ENCODE measurements at regions not wholly inside any gene's neighbourhood (a gene's known extent, or its start where the extent isn't known, plus 50 kb on each side); places are given as distances from the start of the nearest gene placed in this dataset.

- Histone ChIP-seq H3K4me3 (no peak overlapping the region), H3K27ac (no peak overlapping the region), H3K36me3 (ENCODE audit: insufficient read depth, low read length) (no peaks in the 10 kb centered on the region), H3K9me3 (ENCODE audit: low read depth, low read length) (no peaks in the 10 kb centered on the region), H3K9ac (ENCODE audit: insufficient read length) (no peak overlapping the region)
- DNase-seq (ENCODE audit: low read depth, low spot score) = no peak
- TF ChIP-seq EZH2 (IDR thresholded peaks at IDR 0.05) (no peak), POLR2AphosphoS5 (IDR thresholded peaks at IDR 0.05; ENCODE audit: borderline replicate concordance, low read depth, low read length) (no peak), FOXP2 (optimal IDR thresholded peaks at IDR 0.05; ENCODE audit: control extremely low read depth, extremely low read length, insufficient read depth) (no peak)
These were observed 84.3 kb upstream of the SORCS3 start for GRCh38 chr10:104556831-104557230.

- Histone ChIP-seq H3K4me3 (no peak overlapping the region), H3K9ac (ENCODE audit: insufficient read length) (no peak overlapping the region), H3K27ac (no peak overlapping the region), H3K36me3 (ENCODE audit: insufficient read depth, low read length) (no peaks in the 10 kb centered on the region), H3K9me3 (ENCODE audit: low read depth, low read length) (no peaks in the 10 kb centered on the region)
- TF ChIP-seq EZH2 (IDR thresholded peaks at IDR 0.05) (no peak), FOXP2 (optimal IDR thresholded peaks at IDR 0.05; ENCODE audit: control extremely low read depth, extremely low read length, insufficient read depth) (no peak), POLR2AphosphoS5 (IDR thresholded peaks at IDR 0.05; ENCODE audit: borderline replicate concordance, low read depth, low read length) (no peak)
- no peak for DNase-seq (ENCODE audit: low read depth, low spot score)
These were observed 83.1 kb upstream of the SORCS3 start for GRCh38 chr10:104557966-104558365.

- H3K9ac ChIP-seq (ENCODE audit: insufficient read length) = no peak overlapping the region
- DNase-seq (ENCODE audit: low read depth, low spot score) = no peak
- H3K27ac ChIP-seq = no peak overlapping the region
- no peaks in the 10 kb centered on the region for H3K36me3 ChIP-seq (ENCODE audit: insufficient read depth, low read length)
- no peaks in the 10 kb centered on the region for H3K9me3 ChIP-seq (ENCODE audit: low read depth, low read length)
- TF ChIP-seq EZH2 (IDR thresholded peaks at IDR 0.05) = no peak
- no peak for TF ChIP-seq FOXP2 (optimal IDR thresholded peaks at IDR 0.05; ENCODE audit: control extremely low read depth, extremely low read length, insufficient read depth)
- no peak for TF ChIP-seq POLR2AphosphoS5 (IDR thresholded peaks at IDR 0.05; ENCODE audit: borderline replicate concordance, low read depth, low read length)
- H3K4me3 ChIP-seq = no peak overlapping the region
These were observed 81.2 kb upstream of the SORCS3 start for GRCh38 chr10:104559935-104560334.

- Histone ChIP-seq H3K9me3 (ENCODE audit: low read depth, low read length) (no peaks in the 10 kb centered on the region), H3K36me3 (ENCODE audit: insufficient read depth, low read length) (no peaks in the 10 kb centered on the region), H3K27ac (no peak overlapping the region), H3K9ac (ENCODE audit: insufficient read length) (no peak overlapping the region), H3K4me3 (no peak overlapping the region)
- no peak for DNase-seq (ENCODE audit: low read depth, low spot score)
- no peak for TF ChIP-seq EZH2 (IDR thresholded peaks at IDR 0.05)
- TF ChIP-seq FOXP2 (optimal IDR thresholded peaks at IDR 0.05; ENCODE audit: control extremely low read depth, extremely low read length, insufficient read depth) = no peak
- no peak for TF ChIP-seq POLR2AphosphoS5 (IDR thresholded peaks at IDR 0.05; ENCODE audit: borderline replicate concordance, low read depth, low read length)
These were observed 78.0 kb upstream of the SORCS3 start for GRCh38 chr10:104563051-104563450.

GRCh38 chr10:104563548-104563947 is 77.5 kb upstream of the SORCS3 start:
- no peak for TF ChIP-seq FOXP2 (optimal IDR thresholded peaks at IDR 0.05; ENCODE audit: control extremely low read depth, extremely low read length, insufficient read depth)
- no peak for TF ChIP-seq POLR2AphosphoS5 (IDR thresholded peaks at IDR 0.05; ENCODE audit: borderline replicate concordance, low read depth, low read length)
- no peak for TF ChIP-seq EZH2 (IDR thresholded peaks at IDR 0.05)
- no peaks in the 10 kb centered on the region for H3K9me3 ChIP-seq (ENCODE audit: low read depth, low read length)
- no peak for DNase-seq (ENCODE audit: low read depth, low spot score)
- H3K36me3 ChIP-seq (ENCODE audit: insufficient read depth, low read length) = no peaks in the 10 kb centered on the region
- no peak overlapping the region for H3K9ac ChIP-seq (ENCODE audit: insufficient read length)
- H3K4me3 ChIP-seq = no peak overlapping the region
- no peak overlapping the region for H3K27ac ChIP-seq

- Histone ChIP-seq H3K27ac (no peak overlapping the region), H3K36me3 (ENCODE audit: insufficient read depth, low read length) (no peaks in the 10 kb centered on the region), H3K9me3 (ENCODE audit: low read depth, low read length) (no peaks in the 10 kb centered on the region), H3K4me3 (no peak overlapping the region), H3K9ac (ENCODE audit: insufficient read length) (no peak overlapping the region)
- DNase-seq (ENCODE audit: low read depth, low spot score) = no peak
- no peak for TF ChIP-seq FOXP2 (optimal IDR thresholded peaks at IDR 0.05; ENCODE audit: control extremely low read depth, extremely low read length, insufficient read depth)
- TF ChIP-seq EZH2 (IDR thresholded peaks at IDR 0.05) = no peak
- no peak for TF ChIP-seq POLR2AphosphoS5 (IDR thresholded peaks at IDR 0.05; ENCODE audit: borderline replicate concordance, low read depth, low read length)
These were observed 66.7 kb upstream of the SORCS3 start for GRCh38 chr10:104574427-104574826.

- Histone ChIP-seq H3K9ac (ENCODE audit: insufficient read length) (no peak overlapping the region), H3K27ac (no peak overlapping the region), H3K9me3 (ENCODE audit: low read depth, low read length) (no peaks in the 10 kb centered on the region), H3K36me3 (ENCODE audit: insufficient read depth, low read length) (no peaks in the 10 kb centered on the region), H3K4me3 (no peak overlapping the region)
- DNase-seq (ENCODE audit: low read depth, low spot score) = no peak
- TF ChIP-seq FOXP2 (optimal IDR thresholded peaks at IDR 0.05; ENCODE audit: control extremely low read depth, extremely low read length, insufficient read depth) (no peak), POLR2AphosphoS5 (IDR thresholded peaks at IDR 0.05; ENCODE audit: borderline replicate concordance, low read depth, low read length) (no peak), EZH2 (IDR thresholded peaks at IDR 0.05) (no peak)
These were observed 66.3 kb upstream of the SORCS3 start for GRCh38 chr10:104574838-104575237.

GRCh38 chr10:104576611-104577010 is 64.5 kb upstream of the SORCS3 start:
- H3K27ac ChIP-seq = no peak overlapping the region
- DNase-seq (ENCODE audit: low read depth, low spot score) = no peak
- no peaks in the 10 kb centered on the region for H3K9me3 ChIP-seq (ENCODE audit: low read depth, low read length)
- H3K9ac ChIP-seq (ENCODE audit: insufficient read length) = no peak overlapping the region
- no peak for TF ChIP-seq POLR2AphosphoS5 (IDR thresholded peaks at IDR 0.05; ENCODE audit: borderline replicate concordance, low read depth, low read length)
- no peak for TF ChIP-seq FOXP2 (optimal IDR thresholded peaks at IDR 0.05; ENCODE audit: control extremely low read depth, extremely low read length, insufficient read depth)
- TF ChIP-seq EZH2 (IDR thresholded peaks at IDR 0.05) = no peak
- no peaks in the 10 kb centered on the region for H3K36me3 ChIP-seq (ENCODE audit: insufficient read depth, low read length)
- no peak overlapping the region for H3K4me3 ChIP-seq

GRCh38 chr10:104577163-104577562 is 63.9 kb upstream of the SORCS3 start:
- H3K9ac ChIP-seq (ENCODE audit: insufficient read length) = no peak overlapping the region
- no peak overlapping the region for H3K4me3 ChIP-seq
- no peaks in the 10 kb centered on the region for H3K36me3 ChIP-seq (ENCODE audit: insufficient read depth, low read length)
- H3K27ac ChIP-seq = no peak overlapping the region
- no peak for DNase-seq (ENCODE audit: low read depth, low spot score)
- H3K9me3 ChIP-seq (ENCODE audit: low read depth, low read length) = no peaks in the 10 kb centered on the region
- TF ChIP-seq POLR2AphosphoS5 (IDR thresholded peaks at IDR 0.05; ENCODE audit: borderline replicate concordance, low read depth, low read length) (no peak), FOXP2 (optimal IDR thresholded peaks at IDR 0.05; ENCODE audit: control extremely low read depth, extremely low read length, insufficient read depth) (no peak), EZH2 (IDR thresholded peaks at IDR 0.05) (no peak)

Measured in SK-N-MC (cell line).